H1 (cell line): ENCODE measurements at regions not wholly inside any gene's neighbourhood (a gene's known extent, or its start where the extent isn't known, plus 50 kb on each side); places are given as distances from the start of the nearest gene placed in this dataset.

Experiments used
- CTCF ChIA-PET: fragments of 300-600 bp; sonication (Branson Sonifier 250); formaldehyde crosslinking; loops from one replicate; lab custom pipeline; 2021; ENCODE audit not compliant: partially characterized antibody; lab: Charles Lee
- POLR2A ChIA-PET: fragments of 300-600 bp; sonication (Branson Sonifier 250); formaldehyde crosslinking; loops from one replicate; lab custom pipeline; 2021; ENCODE audit warnings: inconsistent platforms; ENCODE audit not compliant: partially characterized antibody; lab: Charles Lee
- DNase-seq, 2 experiments: peaks; one replicate each; pipeline versions ENCODE4 v3.0.0 to v3.0.0-alpha.2; 2010 to 2022; ENCODE audit warnings: low spot score in 2 of 2, low read depth in 1 of 2, mixed read lengths in 1 of 2
- FAIRE-seq: peaks from 2 replicates; lab custom pipeline; 2011; peaks lifted over from hg19 to GRCh38; lab: Jason Lieb, UNC
- H2AFZ ChIP-seq: 2 replicates; pipeline ENCODE4 v1.8.1; 2012; ENCODE audit warnings: low read length, inconsistent platforms
- H2AK5ac ChIP-seq: 2 replicates; pipeline ENCODE4 v1.6.1; 2013; ENCODE audit warnings: low read depth, low read length
- H2BK120ac ChIP-seq: replicated peaks from 2 replicates; pipeline ENCODE3; 2013; ENCODE audit warnings: low read depth, low read length, inconsistent platforms
- H2BK12ac ChIP-seq: 2 replicates; pipeline ENCODE4 v1.6.1; 2013; ENCODE audit warnings: low read depth, low read length
- H2BK15ac ChIP-seq: 2 replicates; pipeline ENCODE4 v1.6.1; 2013; ENCODE audit warnings: low read length
- H2BK20ac ChIP-seq: 2 replicates; pipeline ENCODE4 v1.6.1; 2013; ENCODE audit warnings: low read length
- H2BK5ac ChIP-seq: 2 replicates; pipeline ENCODE4 v1.6.1; 2013; ENCODE audit warnings: low read depth, low read length
- H3K14ac ChIP-seq: 2 replicates; pipeline ENCODE4 v1.6.1; 2013; ENCODE audit warnings: inconsistent platforms; ENCODE audit not compliant: insufficient read length
- H3K18ac ChIP-seq: 2 replicates; pipeline ENCODE4 v1.6.1; 2013; ENCODE audit warnings: low read length; ENCODE audit errors: extremely low read depth
- H3K23ac ChIP-seq: 2 replicates; pipeline ENCODE4 v1.6.1; 2013; ENCODE audit warnings: inconsistent platforms; ENCODE audit not compliant: insufficient read length
- H3K23me2 ChIP-seq: 2 replicates; pipeline ENCODE4 v1.6.1; 2013; ENCODE audit warnings: low read depth, low read length
- H3K27ac ChIP-seq: 2 replicates; pipeline ENCODE4 v1.6.1; 2011; ENCODE audit warnings: low read depth, low read length, inconsistent platforms
- H3K27me3 ChIP-seq, 4 experiments: replicated peaks in 1 of 4; 1 replicate in 1 of 4; 2 replicates in 3 of 4; pipeline versions ENCODE4 v1.6.1 to v1.8.1; 2011 to 2013; ENCODE audit warnings: low read length in 3 of 4, mild to moderate bottlenecking in 3 of 4, inconsistent platforms in 2 of 4, mixed read lengths in 2 of 4, moderate library complexity in 1 of 4; ENCODE audit not compliant: control insufficient read depth in 3 of 4, insufficient read depth in 3 of 4; ENCODE audit errors: extremely low read depth in 1 of 4
- H3K36me3 ChIP-seq, 4 experiments: 2 replicates each; pipeline versions ENCODE4 v1.6.1 to v1.8.1; 2011 to 2013; ENCODE audit warnings: mild to moderate bottlenecking in 4 of 4, low read length in 3 of 4, moderate library complexity in 2 of 4, control low read depth in 1 of 4, inconsistent platforms in 1 of 4; ENCODE audit not compliant: insufficient read depth in 4 of 4, control insufficient read depth in 2 of 4
- H3K4ac ChIP-seq: replicated peaks from 2 replicates; pipeline ENCODE3; 2013; ENCODE audit warnings: low read length, low read depth, mixed read lengths, inconsistent platforms; ENCODE audit not compliant: insufficient read length
- H3K4me1 ChIP-seq, 4 experiments: replicated peaks in 1 of 4; 1 replicate in 1 of 4; 2 replicates in 3 of 4; pipeline versions ENCODE4 v1.6.1 to v1.8.1; 2011 to 2013; ENCODE audit warnings: low read length in 3 of 4, inconsistent platforms in 2 of 4, mixed read lengths in 1 of 4; ENCODE audit not compliant: insufficient read depth in 4 of 4, control insufficient read depth in 3 of 4
- H3K4me2 ChIP-seq, 2 experiments: 2 replicates each; pipeline versions ENCODE4 v1.6.1 to v1.8.1; 2011 to 2013; ENCODE audit warnings: low read depth in 2 of 2, low read length in 2 of 2, control low read depth in 1 of 2, inconsistent platforms in 1 of 2, mild to moderate bottlenecking in 1 of 2; ENCODE audit not compliant: insufficient read depth in 1 of 2
- H3K4me3 ChIP-seq, 4 experiments: fragments of 200-600, 300-600 bp in 1 of 4; sonication (generic), shearing (Covaris generic), sonication (Bioruptor Twin) in 1 of 4; 2 replicates each; pipeline versions ENCODE4 v1.5.1 to v1.8.1; 2011 to 2016; ENCODE audit warnings: low read length in 4 of 4, low read depth in 3 of 4, control low read depth in 2 of 4, inconsistent platforms in 2 of 4, mild to moderate bottlenecking in 2 of 4, mixed read lengths in 1 of 4, moderate library complexity in 1 of 4; ENCODE audit not compliant: insufficient read depth in 2 of 4; ENCODE audit errors: extremely low read depth in 1 of 4
- H3K56ac ChIP-seq: replicated peaks from 2 replicates; pipeline ENCODE3; 2013; ENCODE audit warnings: low read depth, mild to moderate bottlenecking, mixed read lengths, low read length, inconsistent platforms; ENCODE audit not compliant: insufficient read length
- H3K79me1 ChIP-seq: 2 replicates; pipeline ENCODE4 v1.6.1; 2013; ENCODE audit warnings: low read depth, low read length, control low read depth
- H3K79me2 ChIP-seq, 2 experiments: 2 replicates each; pipeline versions ENCODE4 v1.6.1 to v1.8.1; 2012 to 2013; ENCODE audit warnings: low read length in 2 of 2, mild to moderate bottlenecking in 2 of 2, inconsistent platforms in 1 of 2; ENCODE audit not compliant: insufficient read depth in 2 of 2, control insufficient read depth in 1 of 2
- H3K9ac ChIP-seq, 4 experiments: replicated peaks in 1 of 4; 1 replicate in 1 of 4; 2 replicates in 3 of 4; pipeline versions ENCODE4 v1.6.1 to v1.8.1; 2011 to 2013; ENCODE audit warnings: low read depth in 3 of 4, low read length in 3 of 4, control low read depth in 2 of 4, mild to moderate bottlenecking in 2 of 4, moderate library complexity in 2 of 4, inconsistent platforms in 1 of 4; ENCODE audit errors: extremely low read depth in 1 of 4
- H3K9me3 ChIP-seq, 2 experiments: 2 replicates each; pipeline versions ENCODE4 v1.6.1 to v1.8.1; 2012 to 2013; ENCODE audit warnings: mild to moderate bottlenecking in 2 of 2, moderate library complexity in 2 of 2, control low read depth in 1 of 2, inconsistent platforms in 1 of 2, low read depth in 1 of 2, low read length in 1 of 2, mixed read lengths in 1 of 2; ENCODE audit not compliant: insufficient read depth in 2 of 2
- H4K20me1 ChIP-seq, 2 experiments: replicated peaks in 1 of 2; 2 replicates each; pipeline versions ENCODE3 to v1.8.1; 2011 to 2013; ENCODE audit warnings: inconsistent platforms in 2 of 2, low read length in 2 of 2, mild to moderate bottlenecking in 1 of 2; ENCODE audit not compliant: insufficient read depth in 2 of 2, control insufficient read depth in 1 of 2
- H4K5ac ChIP-seq: 2 replicates; pipeline ENCODE4 v1.6.1; 2013; ENCODE audit warnings: low read length, low read depth, mixed read lengths, inconsistent platforms; ENCODE audit not compliant: insufficient read length
- H4K8ac ChIP-seq: 2 replicates; pipeline ENCODE4 v1.8.0; 2013; ENCODE audit warnings: mild to moderate bottlenecking, moderate library complexity, low read length, inconsistent platforms; ENCODE audit not compliant: insufficient read depth; ENCODE audit errors: extremely low read depth
- H4K91ac ChIP-seq: replicated peaks from 2 replicates; pipeline ENCODE3; 2013; ENCODE audit warnings: low read length, mixed read lengths, inconsistent platforms; ENCODE audit not compliant: insufficient read length
- CBX8 ChIP-seq: fragments of 300-800, 300-1000 bp; sonication (generic); IDR thresholded peaks from 2 replicates; pipeline ENCODE4 v1.7.1; 2016; ENCODE audit warnings: low read depth, low read length, borderline replicate concordance
- HDAC6 ChIP-seq: IDR thresholded peaks from one replicate; pipeline ENCODE4 v1.7.1; 2012; ENCODE audit warnings: low read depth, mild to moderate bottlenecking, inconsistent platforms, low read length, moderate library complexity
- POLR2A ChIP-seq, 2 experiments: IDR thresholded peaks; 1 replicate in 1 of 2; 2 replicates in 1 of 2; pipeline ENCODE4 v1.6.1; 2011; ENCODE audit warnings: low read depth in 2 of 2, low read length in 2 of 2, mild to moderate bottlenecking in 2 of 2; ENCODE audit errors: control extremely low read depth in 1 of 2
- RAD21 ChIP-seq, 2 experiments: IDR thresholded peaks in 1 of 2; conservative IDR thresholded peaks in 1 of 2; 2 replicates each; pipeline ENCODE4 v1.6.1; 2011; ENCODE audit warnings: low read depth in 2 of 2, low read length in 2 of 2, improper control_type of control experiment in 1 of 2, inconsistent platforms in 1 of 2, mild to moderate bottlenecking in 1 of 2, moderate library complexity in 1 of 2
- TAF1 ChIP-seq: IDR thresholded peaks from 2 replicates; pipeline ENCODE4 v1.6.1; 2011; ENCODE audit warnings: mild to moderate bottlenecking, low read depth, low read length
- WGBS, 2 experiments: shearing (Covaris generic) in 1 of 2; methylation state at CpG; one replicate each; pipeline versions ENCODE4 v1.1.6 to v1.1.7; 2013 to 2015; ENCODE audit warnings: low lambda C conversion rate in 2 of 2, mixed read lengths in 2 of 2, inconsistent platforms in 1 of 2, low coverage in 1 of 2, missing lambda C conversion rate in 1 of 2; ENCODE audit not compliant: insufficient replicate concordance in 2 of 2, insufficient coverage in 1 of 2, insufficient read length in 1 of 2; ENCODE audit errors: extremely low coverage in 1 of 2, missing lambda C conversion rate in 1 of 2; 5-methylcytosine and 5-hydroxymethylcytosine counted together
- TF ChIP-seq, protein P1 (sequence below), 3 experiments: IDR thresholded peaks; 1 replicate in 2 of 3; 2 replicates in 1 of 3; pipeline versions ENCODE4 v1.5.1 to v1.6.1; 2011; ENCODE audit warnings: low read length in 3 of 3, mild to moderate bottlenecking in 3 of 3, inconsistent platforms in 2 of 3, low read depth in 1 of 3, moderate library complexity in 1 of 3; ENCODE audit not compliant: insufficient read depth in 1 of 3; ENCODE audit errors: control extremely low read depth in 1 of 3

GRCh38 chr4:92163348-92163747 is 140.4 kb upstream of the GRID2 start:
- Histone ChIP-seq H3K56ac (no peak overlapping the region), H2BK20ac (no peak overlapping the region), H3K27me3 (no peaks in the 10 kb centered on the region), H3K4ac (no peak overlapping the region), H4K20me1 (no peaks in the 10 kb centered on the region), H3K14ac (no peak overlapping the region), H3K36me3 (no peaks in the 10 kb centered on the region), H2BK12ac (no peak overlapping the region), H3K4me2 (no peak overlapping the region), H3K4me3 (no peak overlapping the region), H2BK120ac (no peak overlapping the region), H3K9ac (no peak overlapping the region), H3K79me2 (no peaks in the 10 kb centered on the region), H2AFZ (no peak overlapping the region), H3K79me1 (no peaks in the 10 kb centered on the region), H2BK15ac (no peak overlapping the region), H3K4me1 (no peaks in the 10 kb centered on the region), H3K18ac (no peak overlapping the region), H2AK5ac (no peak overlapping the region), H3K27ac (no peak overlapping the region), H3K23me2 (no peaks in the 10 kb centered on the region), H3K9me3 (peaks cover 0 to 9% of the 10 kb centered on the region in 2 experiments; a peak in 1 of 4 replicates), H2BK5ac (no peak overlapping the region), H4K91ac (no peak overlapping the region), H3K23ac (no peak overlapping the region), H4K5ac (no peak overlapping the region), H4K8ac (no peak overlapping the region)
- no peak for FAIRE-seq
- no peak for DNase-seq
- CTCF ChIA-PET, result interaction anchor here (1.1 to 2.1 kb wide), 2 partner anchors 10 to 120 kb away, joined by 3 to 7 read pairs; no protein-coding TSS in a partner anchor
- TF ChIP-seq TAF1, result no peak
- TF ChIP-seq HDAC6, result no peak
- TF ChIP-seq CBX8, result no peak
- TF ChIP-seq, protein P1, sequence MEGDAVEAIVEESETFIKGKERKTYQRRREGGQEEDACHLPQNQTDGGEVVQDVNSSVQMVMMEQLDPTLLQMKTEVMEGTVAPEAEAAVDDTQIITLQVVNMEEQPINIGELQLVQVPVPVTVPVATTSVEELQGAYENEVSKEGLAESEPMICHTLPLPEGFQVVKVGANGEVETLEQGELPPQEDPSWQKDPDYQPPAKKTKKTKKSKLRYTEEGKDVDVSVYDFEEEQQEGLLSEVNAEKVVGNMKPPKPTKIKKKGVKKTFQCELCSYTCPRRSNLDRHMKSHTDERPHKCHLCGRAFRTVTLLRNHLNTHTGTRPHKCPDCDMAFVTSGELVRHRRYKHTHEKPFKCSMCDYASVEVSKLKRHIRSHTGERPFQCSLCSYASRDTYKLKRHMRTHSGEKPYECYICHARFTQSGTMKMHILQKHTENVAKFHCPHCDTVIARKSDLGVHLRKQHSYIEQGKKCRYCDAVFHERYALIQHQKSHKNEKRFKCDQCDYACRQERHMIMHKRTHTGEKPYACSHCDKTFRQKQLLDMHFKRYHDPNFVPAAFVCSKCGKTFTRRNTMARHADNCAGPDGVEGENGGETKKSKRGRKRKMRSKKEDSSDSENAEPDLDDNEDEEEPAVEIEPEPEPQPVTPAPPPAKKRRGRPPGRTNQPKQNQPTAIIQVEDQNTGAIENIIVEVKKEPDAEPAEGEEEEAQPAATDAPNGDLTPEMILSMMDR (IDR thresholded peaks at IDR 0.05; ENCODE audit: control extremely low read depth in 1 of 3, insufficient read depth in 1 of 3, low read depth in 1 of 3, low read length in 3 of 3), result peak in 2 of 3 experiments; percentile 32 to 55; a peak in 3 of 4 replicates
- no peak for TF ChIP-seq POLR2A (IDR thresholded peaks at IDR 0.05; ENCODE audit: control extremely low read depth in 1 of 2, low read depth in 2 of 2, low read length in 2 of 2)
- TF ChIP-seq RAD21 (IDR thresholded peaks at IDR 0.05 in 1 of 2, conservative IDR thresholded peaks at IDR 0.05 in 1 of 2; ENCODE audit: low read depth in 2 of 2, low read length in 2 of 2), result peak; percentile 59 to 62
- POLR2A ChIA-PET, result no interaction called here
- 79% methylated on average over 2 of the region's 2 CpGs; no CpG with 5 or more reads in 1 of the 2 experiments for WGBS, 2 experiments
